HG02840 (cell line): ENCODE measurements at regions not wholly inside any gene's neighbourhood (a gene's known extent, or its start where the extent isn't known, plus 50 kb on each side); places are given as distances from the start of the nearest gene placed in this dataset.

Experiments used
- ATAC-seq: cut with Tn5 transposase; IDR thresholded peaks from one replicate; pipeline ENCODE4 v1.9.1; 2021; ENCODE audit warnings: mild to moderate bottlenecking, moderate library complexity, moderate number of reproducible peaks; ENCODE audit not compliant: unreplicated experiment, low FRiP score

GRCh38 chr3:154976072-154976983, 103.8 kb upstream of the MME start:
- no peak for ATAC-seq

DNA sequence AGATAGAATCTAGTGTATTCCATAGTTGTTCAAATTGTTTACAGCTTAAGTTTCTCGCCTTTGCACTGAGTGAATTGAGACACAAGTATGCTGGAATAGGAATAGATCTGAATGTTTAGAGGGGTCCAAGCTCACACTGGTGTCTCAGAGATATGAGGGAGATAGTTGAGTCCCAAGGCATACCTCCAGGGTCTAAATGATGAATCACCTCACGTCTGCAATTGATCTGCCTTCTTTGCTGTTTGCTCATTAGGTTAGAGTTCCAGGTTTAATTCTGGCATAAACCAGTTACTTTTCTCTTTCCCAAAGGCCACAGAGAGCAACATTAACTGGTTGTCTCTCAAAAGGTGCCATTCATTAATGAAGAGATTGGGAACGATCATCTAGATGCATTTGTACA, 106.3 kb upstream of the MME start:
- ATAC-seq: no peak

- ATAC-seq: no peak
Observed at GRCh38 chr3:154972951-154973350, 107.2 kb upstream of the MME start.

DNA sequence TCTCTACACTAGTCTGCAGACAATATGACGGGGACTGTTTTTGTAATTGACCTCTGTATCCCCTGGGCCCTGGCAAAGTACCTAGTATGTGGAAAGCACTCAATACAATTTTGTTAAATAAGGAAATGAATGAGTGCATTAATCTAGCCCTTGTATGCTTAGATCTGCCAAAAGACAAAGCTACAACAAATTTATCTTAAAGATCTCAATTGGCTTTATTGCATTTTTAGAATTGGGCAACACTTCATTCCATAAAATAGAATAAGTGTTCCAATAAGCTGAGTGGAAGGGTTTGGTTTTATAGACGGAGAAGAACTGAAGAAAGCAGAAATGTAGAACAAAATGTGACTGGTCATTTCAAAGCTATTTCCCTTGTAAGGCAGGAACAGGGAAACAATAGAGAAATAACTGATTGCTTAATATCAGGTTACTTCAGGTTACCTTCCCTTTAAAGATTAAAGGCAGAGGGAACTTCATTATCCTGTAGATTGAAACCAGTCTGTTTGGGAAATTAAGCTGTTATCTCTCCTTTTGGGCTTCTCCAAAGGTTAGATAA, 108.3 kb upstream of the MME start:
- no peak for ATAC-seq

DNA sequence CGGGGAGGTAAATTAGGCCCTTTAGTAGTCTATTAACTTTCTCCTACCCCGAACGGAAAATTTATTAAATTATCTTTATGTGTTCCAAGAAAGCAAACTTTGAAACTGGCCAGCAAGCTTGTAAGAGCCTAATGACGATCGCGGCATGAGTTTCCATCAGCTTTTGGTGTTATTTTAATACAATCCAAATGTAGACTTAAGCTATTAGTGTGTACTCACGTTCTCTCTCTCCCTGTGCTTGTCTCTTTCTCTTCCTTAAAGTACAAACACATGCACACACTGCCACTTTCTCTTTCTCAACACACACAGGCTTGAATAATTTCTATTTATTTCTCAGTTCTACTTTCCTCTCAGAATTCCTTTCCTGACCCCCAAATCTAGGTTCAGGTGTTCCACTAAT, 108.8 kb upstream of the MME start:
- no peak for ATAC-seq

DNA sequence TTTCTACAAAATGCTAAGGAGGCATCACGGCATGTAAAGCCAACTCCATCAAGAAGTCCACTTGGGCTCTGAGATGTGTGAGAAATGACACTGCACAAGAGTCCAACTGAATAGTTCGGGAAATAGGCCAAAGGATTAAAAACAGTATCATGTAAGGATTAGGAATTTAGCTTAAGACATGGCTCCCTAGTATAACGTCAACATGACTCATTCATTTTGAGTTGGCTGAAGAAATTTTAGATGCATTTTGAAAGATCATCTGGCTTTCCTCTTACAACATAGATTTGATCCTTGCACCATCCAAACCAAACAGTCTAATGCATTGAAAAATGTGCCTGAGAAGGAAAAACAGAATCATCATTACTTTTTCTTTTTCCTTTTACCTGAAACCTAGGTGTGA, 109.3 kb upstream of the MME start:
- ATAC-seq: no peak

- no peak for ATAC-seq
Observed at GRCh38 chr3:154969366-154969765, 110.8 kb upstream of the MME start.

- ATAC-seq: no peak
Observed at GRCh38 chr3:154967090-154967489, 113.0 kb upstream of the MME start.

- ATAC-seq: no peak
Observed at GRCh38 chr3:154956815-154957214, 123.3 kb upstream of the MME start.

- no peak for ATAC-seq
Observed at GRCh38 chr3:154955907-154956533, 124.1 kb upstream of the MME start.

- no peak for ATAC-seq
Observed at GRCh38 chr3:154954757-154955156, 125.4 kb upstream of the MME start.

GRCh38 chr3:154953538-154953937, 126.6 kb upstream of the MME start:
- ATAC-seq: no peak

DNA sequence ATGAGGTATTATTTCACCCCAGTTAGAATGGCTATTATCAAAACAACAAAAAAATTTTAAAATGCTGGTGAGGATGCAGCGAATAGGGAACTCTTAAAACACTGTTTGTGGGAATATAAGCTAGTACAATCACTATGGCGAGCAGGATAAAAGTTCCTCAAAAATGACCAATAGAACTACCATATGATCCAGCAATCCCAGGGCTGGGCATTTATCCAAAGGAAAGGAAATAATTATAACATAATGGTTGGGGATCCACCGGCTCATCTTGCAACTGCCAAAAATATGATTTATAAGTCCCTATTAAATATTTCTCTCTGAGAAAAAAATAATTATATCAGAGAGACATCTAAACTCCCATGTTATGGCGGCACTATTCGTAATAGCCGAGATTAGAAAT, 127.6 kb upstream of the MME start:
- no peak for ATAC-seq

DNA sequence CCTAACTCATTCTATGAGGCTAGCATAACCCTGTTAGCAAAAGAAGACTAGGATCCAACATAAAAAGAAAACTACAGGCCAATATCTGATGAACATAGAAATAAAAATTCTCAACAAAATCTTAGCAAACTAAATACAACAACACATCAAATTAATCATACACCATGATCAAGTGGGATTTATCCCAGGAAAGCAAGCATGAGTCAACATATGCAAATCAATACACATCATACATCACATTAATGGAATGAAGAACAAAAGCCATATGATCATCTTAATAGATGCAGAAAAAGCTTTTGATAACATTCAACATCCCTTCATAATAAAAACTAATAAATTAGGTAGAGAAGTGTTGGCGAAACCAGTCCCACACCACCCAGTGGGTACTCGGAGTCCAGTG, 136.1 kb upstream of the MME start:
- no peak for ATAC-seq

DNA sequence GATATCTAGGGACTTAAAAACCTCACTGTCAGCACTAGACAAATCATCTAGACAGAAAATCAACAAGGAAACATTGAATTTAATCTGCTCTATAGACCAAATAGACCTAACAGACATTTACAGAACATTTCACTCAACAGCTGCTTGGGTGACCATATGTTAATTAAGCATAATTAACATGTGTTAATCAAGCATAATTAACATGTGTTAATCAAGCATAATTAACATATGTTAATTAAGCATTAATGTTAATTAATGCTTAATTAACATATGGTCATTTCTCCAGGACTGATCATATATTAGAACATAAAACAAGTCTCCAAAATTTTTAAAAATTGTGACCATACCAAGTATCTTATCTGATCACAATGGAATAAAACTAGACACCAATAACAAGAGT, 137.3 kb upstream of the MME start:
- no peak for ATAC-seq

- ATAC-seq: no peak
Observed at GRCh38 chr3:154936196-154936595, 143.9 kb upstream of the MME start.

DNA sequence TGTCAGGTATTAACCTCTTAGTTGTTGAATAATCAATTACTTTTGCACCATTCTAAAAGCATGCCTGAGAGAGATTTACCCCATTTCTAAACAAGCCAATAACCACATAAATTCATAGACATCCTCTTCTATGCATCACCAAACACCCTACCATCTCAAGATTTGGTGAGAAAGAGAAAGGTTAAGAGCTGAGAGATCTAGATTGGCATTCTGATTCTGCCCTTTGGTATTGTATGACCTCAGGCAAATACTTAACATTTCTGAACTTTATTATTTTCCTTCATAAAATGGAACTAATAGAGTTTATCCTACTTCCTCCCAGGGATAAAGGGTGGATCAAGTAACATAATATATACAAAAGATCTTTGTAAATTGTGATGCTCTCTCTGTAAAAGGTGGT, 146.5 kb upstream of the MME start:
- no peak for ATAC-seq

DNA sequence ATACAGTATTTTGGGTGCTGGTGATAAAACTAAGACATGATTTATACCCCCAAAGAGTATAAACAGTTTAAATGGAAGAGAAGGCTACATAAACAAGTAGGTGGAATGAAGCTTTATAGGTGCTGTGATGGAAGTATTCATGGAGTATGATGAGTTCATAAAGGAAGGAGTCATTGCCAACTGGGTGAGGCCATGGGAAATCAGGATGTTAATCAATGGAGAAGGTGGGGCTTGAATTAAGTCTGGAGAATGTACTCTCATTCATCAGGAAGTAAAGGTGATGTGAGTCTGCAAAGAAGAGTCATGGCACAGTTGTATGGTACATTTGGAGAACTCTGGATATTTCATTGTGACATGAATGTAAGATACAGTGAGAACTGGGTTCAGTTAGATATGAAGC, 147.5 kb upstream of the MME start:
- no peak for ATAC-seq

GRCh38 chr3:154931484-154931883, 148.6 kb upstream of the MME start:
- ATAC-seq: no peak

DNA sequence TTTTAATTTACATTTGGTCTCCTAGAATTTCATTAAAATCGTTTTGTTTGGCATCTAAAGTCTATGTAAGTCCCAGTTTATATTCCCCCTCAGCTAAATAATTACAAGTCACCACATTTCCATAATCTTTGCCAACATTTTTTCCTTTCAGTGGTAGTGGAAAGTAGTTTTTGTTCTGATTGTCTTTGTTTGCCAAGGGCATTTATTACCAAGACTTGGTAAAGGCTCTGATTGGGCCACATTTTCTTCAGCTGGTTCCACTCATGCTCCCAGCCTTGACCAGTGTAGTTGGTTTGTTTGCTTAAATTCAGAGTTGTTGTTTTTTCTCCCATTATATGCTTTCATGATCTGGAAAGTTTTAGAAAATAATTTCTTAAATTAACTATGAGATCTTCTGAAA, 153.4 kb upstream of the MME start:
- no peak for ATAC-seq

DNA sequence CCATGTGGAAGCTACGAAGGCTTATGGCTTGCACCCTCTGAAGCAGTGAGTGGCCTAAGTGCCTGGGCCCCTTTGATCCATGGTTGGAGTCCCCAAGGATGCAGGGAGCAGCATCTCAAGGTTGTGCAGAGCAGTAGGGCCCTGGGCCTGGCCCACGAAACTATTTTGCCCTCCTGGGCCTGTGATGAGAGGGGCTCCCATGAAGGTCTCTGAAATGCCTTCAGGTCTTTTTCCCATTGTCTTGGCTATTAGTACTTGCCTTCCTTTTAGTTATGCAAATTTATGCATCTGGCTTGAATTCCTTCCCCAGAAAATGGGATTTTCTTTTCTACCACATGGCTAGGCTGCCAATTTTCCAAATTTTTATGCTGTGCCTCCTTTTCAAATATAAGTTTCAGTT, 158.8 kb upstream of the MME start:
- ATAC-seq: no peak

GRCh38 chr3:154919226-154919625, 160.9 kb upstream of the MME start:
- ATAC-seq: no peak
